ENCODE measurements at regions not wholly inside any gene's neighbourhood (a gene's known extent, or its start where the extent isn't known, plus 50 kb on each side); places are given as distances from the start of the nearest gene placed in this dataset.

- no peak for DNase-seq
These were observed 52.0 kb upstream of the CCL2 start for GRCh38 chr17:34203018-34203638.

DNA sequence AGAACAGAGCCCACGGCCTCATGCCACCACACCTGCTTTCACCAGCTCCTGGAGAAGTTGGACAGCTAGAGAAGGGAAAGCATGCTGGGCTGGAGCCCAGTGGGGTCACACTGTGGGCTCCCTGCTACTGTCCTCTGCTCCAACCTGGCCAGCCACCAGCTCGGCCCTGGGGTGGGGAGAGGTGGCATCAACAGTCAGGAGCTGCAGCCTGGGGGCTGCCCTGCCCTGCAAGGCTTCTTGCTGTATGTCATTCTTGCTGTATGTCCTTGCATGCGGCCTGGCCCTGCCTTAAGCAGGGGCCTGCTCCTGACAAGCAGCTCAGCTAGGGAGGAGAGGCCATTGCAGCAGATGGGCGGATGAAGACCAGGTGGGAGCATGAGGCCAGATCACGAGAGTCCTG lies 50.7 kb upstream of the CCL2 start:
- DNase-seq, result no peak
